ENCODE measurements at regions not wholly inside any gene's neighbourhood (a gene's known extent, or its start where the extent isn't known, plus 50 kb on each side); places are given as distances from the start of the nearest gene placed in this dataset.

DNA sequence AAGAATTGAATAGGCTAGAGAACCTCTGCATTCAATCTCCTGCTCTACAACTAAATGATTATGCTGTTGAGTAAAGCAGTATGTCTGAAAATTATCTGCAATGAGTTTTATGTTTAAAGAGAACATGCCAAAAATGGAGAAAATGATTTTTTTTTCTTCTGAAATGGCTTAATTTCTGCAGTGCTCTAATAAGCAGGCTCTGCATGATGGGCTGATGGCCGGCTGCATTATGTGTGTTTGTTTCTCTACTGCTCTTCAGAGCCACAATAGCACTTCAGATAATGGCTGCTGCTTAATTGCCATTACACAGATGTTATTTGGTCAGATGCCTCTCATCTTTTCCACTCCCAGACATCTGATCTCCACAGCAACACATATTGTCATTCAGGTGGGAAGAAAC, 286.4 kb upstream of the DMAC1 start:
- no peak for DNase-seq

- no peak for DNase-seq
Observed at GRCh38 chr9:8078641-8079140, 279.1 kb upstream of the DMAC1 start.

- no peak for DNase-seq
Observed at GRCh38 chr9:8074713-8075286, 275.2 kb upstream of the DMAC1 start.

- no peak for DNase-seq
Observed at GRCh38 chr9:8071445-8071798, 271.8 kb upstream of the DMAC1 start.

DNA sequence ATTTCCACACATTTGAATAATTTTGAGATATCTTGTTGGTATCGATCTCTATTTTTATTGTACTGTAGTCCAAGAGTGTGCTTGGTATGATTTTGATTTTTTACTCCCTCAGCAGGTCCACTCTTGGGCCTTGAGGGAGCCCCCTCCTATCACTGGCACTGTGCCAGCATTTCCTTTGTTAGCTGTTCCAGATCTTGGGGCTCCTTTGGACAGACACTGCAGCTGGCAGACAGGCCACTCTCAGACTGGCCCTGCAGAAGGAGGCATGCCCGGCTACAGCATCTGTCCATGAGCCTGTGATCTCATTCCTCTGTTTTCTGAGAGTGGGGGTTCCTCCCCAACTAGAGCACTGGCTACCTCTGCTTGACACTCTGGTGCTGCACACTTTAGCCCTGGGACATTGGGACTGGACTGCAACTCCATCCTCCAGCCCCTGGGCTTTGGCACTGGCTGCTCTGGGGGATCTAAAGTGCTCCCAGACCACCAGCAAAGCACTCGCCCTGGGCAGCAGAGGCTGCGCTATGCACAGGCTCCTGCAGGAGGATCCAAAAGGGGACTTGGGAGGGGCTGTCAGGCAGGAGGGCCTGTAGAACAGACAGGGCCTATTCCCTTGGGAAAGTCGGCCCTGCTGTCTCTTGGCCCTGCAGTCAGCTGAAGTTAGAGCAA, 271.3 kb upstream of the DMAC1 start:
- DNase-seq = no peak

DNA sequence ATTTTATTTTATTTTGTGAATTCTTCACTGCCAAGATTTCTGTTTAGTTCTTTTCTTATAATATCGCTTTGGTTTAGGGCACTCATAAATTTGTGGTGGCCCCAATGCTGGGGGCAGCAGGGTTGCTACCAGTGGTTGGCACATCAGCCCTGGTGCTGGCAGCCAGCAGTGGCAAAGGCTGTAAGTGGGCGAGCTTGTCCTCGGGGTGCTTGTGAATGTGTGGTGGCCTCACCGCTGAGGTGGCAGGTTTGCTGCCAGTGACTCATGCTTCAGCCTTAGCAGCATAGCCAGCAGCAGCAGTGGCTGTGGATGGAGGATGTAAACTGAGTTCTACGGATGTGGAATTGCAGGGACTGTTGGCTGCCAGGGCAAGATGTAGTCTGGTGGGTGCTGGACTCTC, 262.9 kb upstream of the DMAC1 start:
- no peak for DNase-seq

- DNase-seq = no peak
Observed at GRCh38 chr9:8053501-8053900, 253.9 kb upstream of the DMAC1 start.

- DNase-seq = no peak
Observed at GRCh38 chr9:8052991-8053390, 253.4 kb upstream of the DMAC1 start.

GRCh38 chr9:8037745-8038144, 238.2 kb upstream of the DMAC1 start:
- DNase-seq = no peak

- DNase-seq = no peak
Observed at GRCh38 chr9:8036914-8037524, 237.4 kb upstream of the DMAC1 start.

DNA sequence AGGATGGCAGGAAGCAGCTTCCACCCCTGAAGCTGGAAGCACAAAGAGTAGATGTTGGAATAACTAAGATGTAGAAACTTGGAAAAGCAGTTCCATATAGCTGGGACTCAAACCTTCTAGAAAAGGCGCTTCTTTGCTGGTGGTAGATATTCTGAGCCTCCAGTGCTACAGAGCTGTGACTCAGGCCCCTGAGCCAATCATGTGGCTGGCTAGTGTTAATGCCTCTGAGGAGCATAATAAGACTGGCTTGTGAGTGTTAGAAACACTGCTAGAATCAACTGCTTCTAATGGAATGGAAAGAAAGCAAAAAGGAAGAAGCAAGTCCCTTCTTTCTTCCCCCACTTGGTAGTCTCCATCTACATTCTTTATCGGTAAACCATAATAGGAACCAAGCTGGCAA, 234.2 kb upstream of the DMAC1 start:
- DNase-seq = no peak

DNA sequence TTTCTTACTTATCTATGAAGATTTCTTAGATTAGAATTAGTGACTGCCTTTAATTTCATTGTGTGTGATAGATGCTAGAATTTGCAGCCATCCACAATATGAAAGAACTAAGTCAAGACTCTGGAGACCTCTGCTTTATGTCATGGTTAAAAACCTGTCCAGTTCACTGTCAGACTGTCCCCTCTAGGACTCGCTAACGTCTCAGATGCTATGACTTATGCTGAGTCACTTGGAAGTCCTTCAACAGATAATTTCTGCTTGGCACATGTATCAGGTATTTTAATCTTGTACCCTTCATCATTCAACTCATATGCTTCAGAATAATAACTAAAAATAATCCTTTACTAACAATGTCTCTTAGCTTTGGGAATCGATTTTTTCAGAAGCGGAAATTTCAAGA, 230.5 kb upstream of the DMAC1 start:
- DNase-seq = peak; percentile 35

GRCh38 chr9:8027351-8027750, 227.8 kb upstream of the DMAC1 start:
- DNase-seq = no peak

GRCh38 chr9:8025551-8025950, 226.0 kb upstream of the DMAC1 start:
- DNase-seq = no peak

DNA sequence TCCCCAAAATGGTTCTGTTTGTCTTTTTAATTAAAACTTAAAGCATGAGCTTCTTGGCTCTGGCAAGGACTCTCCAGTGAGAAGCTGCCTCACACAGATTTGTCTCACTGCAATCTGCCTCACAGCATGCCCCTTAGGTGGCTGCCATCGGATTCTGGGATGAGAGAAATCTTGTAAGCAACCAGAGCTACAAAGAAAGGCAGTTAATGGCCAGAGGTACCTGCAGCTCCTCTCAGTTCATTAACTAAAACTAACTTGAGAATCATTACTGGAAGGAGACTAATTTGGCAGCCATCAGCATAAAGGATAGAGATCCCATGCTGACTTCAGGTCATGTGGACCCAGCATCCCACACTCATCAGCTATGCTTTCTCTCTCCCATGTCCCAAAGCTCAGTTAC, 220.6 kb upstream of the DMAC1 start:
- no peak for DNase-seq

DNA sequence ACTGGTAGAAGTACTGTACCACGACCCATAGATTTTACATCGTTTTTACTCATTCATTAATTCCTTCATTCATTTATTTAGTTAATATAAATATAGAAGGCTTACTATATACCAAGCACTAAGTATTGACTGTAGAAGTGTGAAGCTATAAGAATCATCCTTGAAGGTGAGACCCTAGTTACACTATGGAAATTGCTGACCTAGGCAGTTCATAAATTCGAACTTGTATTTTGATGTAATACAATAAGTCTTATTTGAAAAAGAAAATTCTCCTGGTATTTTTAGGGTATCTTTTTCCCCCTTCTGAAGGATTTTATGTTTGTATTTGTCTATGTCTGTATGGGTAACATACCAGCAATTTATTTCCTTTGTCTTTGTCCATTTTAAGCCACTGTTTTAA, 220.1 kb upstream of the DMAC1 start:
- no peak for DNase-seq

DNA sequence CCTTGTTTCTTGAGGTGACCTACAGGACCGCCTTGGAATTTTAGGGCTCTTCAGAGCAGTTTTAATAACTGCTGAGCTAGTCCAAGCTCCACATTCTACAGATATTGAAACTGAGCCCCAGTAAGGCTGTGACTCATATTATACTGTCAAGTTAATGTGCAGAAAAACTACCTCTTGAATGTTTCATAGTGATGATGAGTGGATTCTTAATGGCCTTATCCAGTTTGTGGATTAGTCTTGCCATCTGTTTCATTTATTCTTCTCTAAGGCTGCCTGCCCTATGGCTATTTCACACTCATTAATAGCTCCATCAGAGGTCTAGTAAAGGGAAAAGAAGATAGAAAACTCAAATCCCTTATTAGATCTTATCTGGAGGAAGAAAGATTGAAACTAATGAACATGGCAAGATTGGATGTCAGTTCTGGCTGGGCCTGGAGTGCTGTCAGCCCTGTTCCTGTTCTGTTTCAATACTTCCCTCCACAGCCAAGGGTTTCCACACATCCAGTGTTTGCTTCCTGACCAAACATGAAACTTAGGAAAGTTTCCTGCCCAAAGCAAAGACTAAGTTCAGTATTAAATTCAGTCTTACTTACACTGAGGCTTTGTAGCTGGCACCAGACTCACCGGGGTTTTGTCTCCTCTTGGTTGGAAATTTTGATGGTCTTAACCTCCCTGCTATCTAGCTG, 215.6 kb upstream of the DMAC1 start:
- DNase-seq = peak; percentile 17

GRCh38 chr9:8012986-8013385, 213.4 kb upstream of the DMAC1 start:
- DNase-seq = no peak

DNA sequence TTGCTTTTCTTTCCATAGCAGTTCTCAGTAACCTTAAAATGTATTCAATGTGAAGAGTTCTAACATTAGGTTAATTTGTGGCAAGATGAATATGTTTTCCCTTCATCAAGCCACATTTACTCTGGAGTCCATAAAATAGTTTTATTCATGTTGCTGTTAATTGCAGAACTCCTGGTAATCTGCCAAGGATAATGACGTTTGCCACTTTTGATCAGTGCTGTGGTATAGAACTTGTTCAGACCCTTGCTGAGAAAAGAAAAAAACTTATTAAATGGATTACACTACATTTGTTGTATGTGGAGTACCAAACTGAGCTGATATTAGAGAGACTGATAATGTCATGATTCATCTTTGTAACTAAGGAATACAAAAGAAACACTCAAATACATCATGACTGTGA, 212.4 kb upstream of the DMAC1 start:
- DNase-seq = peak; percentile 20

- no peak for DNase-seq
Observed at GRCh38 chr9:7996558-7996957, 197.0 kb upstream of the DMAC1 start.

DNA sequence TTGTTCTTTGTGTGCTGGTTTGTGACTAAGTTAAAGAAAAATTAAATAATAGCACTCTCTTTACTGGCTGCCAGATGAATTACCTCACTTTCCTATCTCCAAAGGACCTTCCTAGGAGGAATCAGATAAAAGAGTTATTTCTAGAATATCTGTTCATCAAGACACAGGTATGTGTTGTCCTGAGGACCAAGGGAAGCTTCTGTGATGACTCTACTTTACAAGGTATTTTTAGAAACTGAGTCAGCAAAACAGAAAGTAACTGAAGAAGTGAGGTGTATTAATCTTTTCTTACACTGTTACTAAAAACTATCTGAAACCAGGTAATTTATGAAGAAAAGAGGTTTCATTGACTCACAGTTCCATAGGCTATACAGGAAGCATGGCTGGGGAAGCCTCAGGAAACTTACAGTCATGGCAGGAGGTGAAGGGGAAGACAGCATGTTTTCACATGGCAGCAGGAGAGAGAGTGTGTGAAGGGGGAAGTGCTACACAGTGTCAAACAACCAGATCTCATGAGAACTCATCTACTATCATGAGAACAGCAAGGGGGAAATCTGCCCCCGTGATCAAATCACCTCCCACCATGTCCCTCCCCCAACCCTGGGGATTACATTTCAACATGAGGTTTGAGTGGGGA, 189.2 kb upstream of the DMAC1 start:
- DNase-seq = no peak

DNA sequence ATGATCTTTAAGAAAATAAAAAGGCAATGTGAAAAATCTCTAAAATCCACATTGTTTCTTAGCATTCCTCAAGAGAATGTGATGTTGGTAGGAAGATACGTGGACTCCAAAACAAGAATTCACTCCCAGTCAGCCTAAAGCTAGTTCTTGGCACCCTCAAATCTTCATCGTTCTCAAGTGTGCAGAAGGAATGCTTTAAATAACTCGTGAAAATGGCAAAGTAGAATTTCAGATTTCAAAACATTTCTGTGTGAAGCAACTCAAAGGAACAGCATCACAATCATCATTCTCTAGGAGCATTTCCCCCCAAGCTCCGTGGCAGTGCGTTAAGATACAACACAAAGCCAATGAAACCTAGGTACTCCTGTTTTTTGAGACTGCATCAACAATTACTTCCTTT, 185.1 kb upstream of the DMAC1 start:
- no peak for DNase-seq

GRCh38 chr9:7984203-7984602, 184.6 kb upstream of the DMAC1 start:
- no peak for DNase-seq
